Urothelium cell line (cell line): ENCODE measurements at regions not wholly inside any gene's neighbourhood (a gene's known extent, or its start where the extent isn't known, plus 50 kb on each side); places are given as distances from the start of the nearest gene placed in this dataset.
A peak's percentile ranks its signal among the peaks of the same experiment; 100 is the strongest.

Source experiments
- DNase-seq: peaks from one replicate; pipeline ENCODE4 v3.0.0; 2011; ENCODE audit warnings: low spot score, mixed read lengths
- FAIRE-seq: peaks from 2 replicates; lab custom pipeline; 2011; peaks lifted over from hg19 to GRCh38; lab: Jason Lieb, UNC

- FAIRE-seq (peak; percentile 82), DNase-seq (peak; percentile 90)
Observed at GRCh38 chr6:139539852-139540251, 165.4 kb upstream of the CITED2 start.

- no peak for DNase-seq
- FAIRE-seq, result no peak
Observed at GRCh38 chr6:139538366-139538765, 163.9 kb upstream of the CITED2 start.

GRCh38 chr6:139536751-139537617 lies 162.5 kb upstream of the CITED2 start:
- DNase-seq (no peak), FAIRE-seq (no peak)

- FAIRE-seq, result no peak
- no peak for DNase-seq
Observed at GRCh38 chr6:139534472-139535115, 160.1 kb upstream of the CITED2 start.

- FAIRE-seq, result no peak
- DNase-seq, result peak; percentile 38
Observed at GRCh38 chr6:139533573-139534471, 159.4 kb upstream of the CITED2 start.

- no peak for DNase-seq
- FAIRE-seq, result no peak
Observed at GRCh38 chr6:139533171-139533570, 158.7 kb upstream of the CITED2 start.

- FAIRE-seq (no peak), DNase-seq (no peak)
Observed at GRCh38 chr6:139531148-139532115, 157.0 kb upstream of the CITED2 start.

GRCh38 chr6:139530561-139530960 lies 156.1 kb upstream of the CITED2 start:
- DNase-seq (no peak), FAIRE-seq (no peak)

- FAIRE-seq, result no peak
- DNase-seq, result no peak
Observed at GRCh38 chr6:139529420-139529819, 155.0 kb upstream of the CITED2 start.

GRCh38 chr6:139528471-139528870 lies 154.0 kb upstream of the CITED2 start:
- FAIRE-seq (no peak), DNase-seq (no peak)

- DNase-seq (no peak), FAIRE-seq (no peak)
Observed at GRCh38 chr6:139525415-139525814, 151.0 kb upstream of the CITED2 start.

GRCh38 chr6:139523986-139524385 lies 149.5 kb upstream of the CITED2 start:
- FAIRE-seq (no peak), DNase-seq (no peak)

GRCh38 chr6:139522511-139523220 lies 148.2 kb upstream of the CITED2 start:
- FAIRE-seq, result no peak

GRCh38 chr6:139521338-139521737 lies 146.9 kb upstream of the CITED2 start:
- DNase-seq (no peak), FAIRE-seq (no peak)

More at GRCh38 chr6:139522511-139523220, 148.2 kb upstream of the CITED2 start:
- DNase-seq, result no peak

- DNase-seq (peak; percentile 14), FAIRE-seq (no peak)
Observed at GRCh38 chr6:139520321-139520768, 145.9 kb upstream of the CITED2 start.

GRCh38 chr6:139519571-139520031 lies 145.2 kb upstream of the CITED2 start:
- DNase-seq, result no peak
- FAIRE-seq, result no peak

GRCh38 chr6:139519097-139519496 lies 144.6 kb upstream of the CITED2 start:
- FAIRE-seq (no peak), DNase-seq (no peak)

- no peak for FAIRE-seq
- DNase-seq, result no peak
Observed at GRCh38 chr6:139518556-139519091, 144.2 kb upstream of the CITED2 start.
